ENCODE measurements at regions not wholly inside any gene's neighbourhood (a gene's known extent, or its start where the extent isn't known, plus 50 kb on each side); places are given as distances from the start of the nearest gene placed in this dataset.
A peak's percentile ranks its signal among the peaks of the same experiment; 100 is the strongest.
"Not testable (repeated sequence)": the region's sequence is repeated elsewhere in the genome, so short reads cannot be mapped to it uniquely, and the experiment has no call there.

DNA sequence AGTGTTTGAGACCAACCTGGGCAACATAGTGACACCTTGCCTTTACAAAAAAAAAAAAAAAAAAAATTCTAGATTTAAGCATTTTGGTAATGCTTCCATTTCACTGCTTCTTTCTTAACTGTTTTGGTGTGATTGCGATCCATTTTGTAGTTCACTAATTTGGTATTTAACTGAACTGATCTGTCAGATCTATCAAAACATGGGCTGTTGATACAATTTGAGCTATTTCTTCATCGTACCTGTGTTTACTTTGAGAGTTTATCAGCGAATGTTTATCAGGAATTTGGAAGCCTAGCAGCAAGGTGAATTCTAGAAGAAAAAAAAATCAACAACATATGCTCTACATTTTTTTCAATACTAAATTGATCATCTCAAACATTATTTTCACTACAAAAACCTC is 864.9 kb upstream of the WWC1 start:
- Histone ChIP-seq H3K9me3 (no peaks in the 10 kb centered on the region), H3K36me3 (replicated peaks in 1 of 2; ENCODE audit: insufficient read depth in 1 of 2, low read depth in 2 of 2) (no peaks in the 10 kb centered on the region), H3K4me1 (no peaks in the 10 kb centered on the region), H3K4me3 (no peak overlapping the region), H3K27ac (no peak overlapping the region), H3K27me3 (no peaks in the 10 kb centered on the region)
- WGBS, 2 donors: 38 to 44% methylated on average over 3 of the region's 3 CpGs
- intact Hi-C loops (cut with DNase I): no loop called here
- no peak for TF ChIP-seq POLR2A (IDR thresholded peaks at IDR 0.05)
- TF ChIP-seq, protein P1, sequence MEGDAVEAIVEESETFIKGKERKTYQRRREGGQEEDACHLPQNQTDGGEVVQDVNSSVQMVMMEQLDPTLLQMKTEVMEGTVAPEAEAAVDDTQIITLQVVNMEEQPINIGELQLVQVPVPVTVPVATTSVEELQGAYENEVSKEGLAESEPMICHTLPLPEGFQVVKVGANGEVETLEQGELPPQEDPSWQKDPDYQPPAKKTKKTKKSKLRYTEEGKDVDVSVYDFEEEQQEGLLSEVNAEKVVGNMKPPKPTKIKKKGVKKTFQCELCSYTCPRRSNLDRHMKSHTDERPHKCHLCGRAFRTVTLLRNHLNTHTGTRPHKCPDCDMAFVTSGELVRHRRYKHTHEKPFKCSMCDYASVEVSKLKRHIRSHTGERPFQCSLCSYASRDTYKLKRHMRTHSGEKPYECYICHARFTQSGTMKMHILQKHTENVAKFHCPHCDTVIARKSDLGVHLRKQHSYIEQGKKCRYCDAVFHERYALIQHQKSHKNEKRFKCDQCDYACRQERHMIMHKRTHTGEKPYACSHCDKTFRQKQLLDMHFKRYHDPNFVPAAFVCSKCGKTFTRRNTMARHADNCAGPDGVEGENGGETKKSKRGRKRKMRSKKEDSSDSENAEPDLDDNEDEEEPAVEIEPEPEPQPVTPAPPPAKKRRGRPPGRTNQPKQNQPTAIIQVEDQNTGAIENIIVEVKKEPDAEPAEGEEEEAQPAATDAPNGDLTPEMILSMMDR (IDR thresholded peaks at IDR 0.05): no peak
- ATAC-seq: no peak
- DNase-seq: no peak

DNA sequence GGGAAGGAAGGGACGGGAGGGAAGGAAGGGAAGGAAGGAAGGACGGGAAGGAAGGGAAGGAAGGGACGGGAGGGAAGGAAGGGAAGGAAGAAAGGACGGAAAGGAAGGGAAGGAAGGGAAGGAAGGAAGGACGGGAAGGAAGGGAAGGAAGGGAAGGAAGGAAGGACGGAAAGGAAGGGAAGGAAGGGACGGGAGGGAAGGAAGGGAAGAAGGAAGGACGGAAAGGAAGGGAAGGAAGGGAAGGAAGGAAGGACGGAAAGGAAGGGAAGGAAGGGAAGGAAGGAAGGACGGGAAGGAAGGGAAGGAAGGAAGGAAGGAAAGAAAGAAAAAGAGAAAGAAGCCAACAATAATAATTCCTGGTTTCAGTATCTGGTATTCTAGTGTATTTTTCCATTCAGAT is 863.8 kb upstream of the WWC1 start:
- DNase-seq; H3K4me1 ChIP-seq; ATAC-seq; intact Hi-C loops (cut with DNase I); H3K4me3 ChIP-seq; H3K36me3 ChIP-seq (replicated peaks in 1 of 2; ENCODE audit: insufficient read depth in 1 of 2, low read depth in 2 of 2); H3K27ac ChIP-seq; H3K9me3 ChIP-seq; H3K27me3 ChIP-seq: not testable (repeated sequence)
- 84 to 88% methylated on average over 8 to 10 of the region's 10 CpGs for WGBS, 2 donors

DNA sequence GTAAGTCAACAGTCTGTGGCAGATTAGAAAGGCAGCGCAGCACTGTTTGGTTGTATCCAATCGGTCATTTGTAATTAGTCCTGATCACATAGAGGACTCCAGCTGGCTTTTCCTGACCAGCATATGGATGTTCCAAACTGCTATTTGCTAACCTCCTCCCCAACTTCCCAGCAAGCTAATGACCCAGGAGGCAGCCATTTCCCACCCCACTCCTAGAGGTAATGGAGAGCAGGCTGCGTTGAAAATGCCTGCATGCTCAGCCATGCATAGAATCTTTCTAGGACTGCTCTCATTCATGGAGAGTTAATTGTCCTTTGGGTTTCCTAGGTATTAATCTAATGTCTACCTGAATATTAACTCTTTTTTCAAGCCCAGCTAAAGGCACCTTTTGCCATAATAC is 850.6 kb upstream of the WWC1 start:
- no peak for ATAC-seq
- H3K9me3 ChIP-seq: no peaks in the 10 kb centered on the region
- H3K27me3 ChIP-seq: no peaks in the 10 kb centered on the region
- intact Hi-C loops (cut with DNase I): no loop called here
- TF ChIP-seq, protein P1 (IDR thresholded peaks at IDR 0.05): no peak
- no peak for TF ChIP-seq POLR2A (IDR thresholded peaks at IDR 0.05)
- WGBS, 2 donors: 43 to 44% methylated on average over 3 of the region's 3 CpGs
- DNase-seq: no peak
- no peak overlapping the region for H3K4me3 ChIP-seq
- H3K4me1 ChIP-seq: peaks cover 9% of the 10 kb centered on the region
- no peak overlapping the region for H3K27ac ChIP-seq
- no peaks in the 10 kb centered on the region for H3K36me3 ChIP-seq (replicated peaks in 1 of 2; ENCODE audit: insufficient read depth in 1 of 2, low read depth in 2 of 2)

DNA sequence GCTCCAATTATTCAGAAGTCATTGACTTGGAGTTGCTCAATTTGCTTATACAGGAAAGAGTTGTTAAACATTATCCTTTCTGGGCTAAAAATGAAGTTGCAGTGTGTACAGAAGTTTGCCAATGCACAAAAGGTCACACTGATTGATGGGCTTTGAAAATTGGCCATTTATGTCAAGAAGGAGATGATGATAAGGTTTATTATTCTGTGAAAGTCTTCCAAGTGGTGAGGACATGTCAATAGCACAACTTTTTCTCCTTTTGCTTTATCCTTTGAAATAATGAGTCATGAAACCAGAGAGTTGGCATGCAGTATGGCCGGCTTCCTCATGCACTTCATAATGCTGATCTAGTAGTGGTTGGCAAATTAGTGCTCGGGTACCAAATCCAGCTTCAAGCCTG is 848.5 kb upstream of the WWC1 start:
- Histone ChIP-seq H3K36me3 (replicated peaks in 1 of 2; ENCODE audit: insufficient read depth in 1 of 2, low read depth in 2 of 2) (no peaks in the 10 kb centered on the region), H3K27me3 (no peaks in the 10 kb centered on the region), H3K9me3 (no peaks in the 10 kb centered on the region), H3K27ac (no peak overlapping the region), H3K4me3 (no peak overlapping the region), H3K4me1 (peaks cover 10% of the 10 kb centered on the region)
- DNase-seq: peak; percentile 17 to 55 (median 34)
- TF ChIP-seq, protein P1 (IDR thresholded peaks at IDR 0.05): no peak
- no peak for TF ChIP-seq POLR2A (IDR thresholded peaks at IDR 0.05)
- WGBS, 2 donors: 20 to 21% methylated on average over 2 of the region's 2 CpGs
- intact Hi-C loops (cut with DNase I): no loop called here
- ATAC-seq: peak; percentile 87

DNA sequence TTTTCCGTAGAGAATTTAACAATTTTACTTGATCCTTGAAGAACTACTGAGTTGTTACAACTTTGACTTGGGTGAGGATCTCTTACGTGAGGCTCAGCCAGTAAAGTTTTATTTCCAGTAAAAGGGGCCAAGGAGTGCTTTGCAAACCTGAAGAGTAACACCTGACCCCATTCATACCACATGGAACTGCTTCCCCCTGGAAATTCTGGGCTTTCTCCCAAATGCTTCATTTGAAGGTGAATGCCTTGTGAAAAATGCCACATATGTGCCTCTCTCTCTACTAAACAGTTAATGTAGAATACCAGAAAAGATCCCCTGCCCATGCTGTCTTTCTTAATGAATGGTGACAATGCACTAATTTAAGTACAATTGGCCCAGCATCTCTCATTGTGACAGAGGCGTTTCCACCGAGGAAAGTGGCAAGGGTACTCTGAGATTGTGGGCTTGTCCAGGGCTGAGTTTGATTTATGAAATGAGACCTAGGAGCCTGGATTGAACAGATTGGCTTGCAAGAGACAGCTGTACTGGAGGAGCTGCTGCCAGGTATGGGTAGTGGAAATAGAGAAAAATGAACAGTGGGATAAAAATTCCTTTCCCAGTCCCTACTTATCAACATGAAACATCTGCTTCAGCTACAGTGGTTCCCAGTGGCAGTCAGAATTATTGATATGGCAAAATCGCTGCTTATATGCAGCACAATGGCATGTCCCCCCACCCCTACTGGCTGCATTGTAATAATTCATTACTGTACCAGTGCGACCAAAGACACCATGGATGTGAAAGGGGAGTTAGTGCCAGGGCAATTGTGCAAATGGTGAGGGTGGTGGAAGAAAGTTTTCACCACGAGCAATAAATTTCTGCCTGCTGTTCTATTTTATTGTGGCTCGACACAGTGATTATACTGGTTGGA is 843.7 kb upstream of the WWC1 start:
- Histone ChIP-seq H3K9me3 (no peaks in the 10 kb centered on the region), H3K27ac (no peak overlapping the region), H3K36me3 (replicated peaks in 1 of 2; ENCODE audit: insufficient read depth in 1 of 2, low read depth in 2 of 2) (no peaks in the 10 kb centered on the region), H3K27me3 (no peaks in the 10 kb centered on the region), H3K4me3 (no peak overlapping the region), H3K4me1 (peaks cover 15% of the 10 kb centered on the region)
- DNase-seq (no peak), ATAC-seq (no peak)
- WGBS, 2 donors: 29 to 36% methylated on average over 8 of the region's 8 CpGs
- intact Hi-C loops (cut with DNase I): no loop called here
- no peak for TF ChIP-seq POLR2A (IDR thresholded peaks at IDR 0.05)
- TF ChIP-seq, protein P1 (IDR thresholded peaks at IDR 0.05): no peak
